Endothelial cell of umbilical vein (primary cell): ENCODE measurements at regions not wholly inside any gene's neighbourhood (a gene's known extent, or its start where the extent isn't known, plus 50 kb on each side); places are given as distances from the start of the nearest gene placed in this dataset.
"Not testable (repeated sequence)": the region's sequence is repeated elsewhere in the genome, so short reads cannot be mapped to it uniquely, and the experiment has no call there.

Experiments
- BruUV-seq: library from RNA; stranded (reverse); fragments of 400-500 nt; replicated peaks from 2 replicates; lab custom pipeline; 2021; lab: Mats Ljungman, UMichigan
- CTCF ChIA-PET: fragments of 300-600, 350-600 bp; sonication (Branson Sonifier 250); formaldehyde crosslinking; loops from one replicate; lab custom pipeline; 2021; ENCODE audit warnings: antibody characterized with exemption, inconsistent platforms; lab: Charles Lee
- POLR2A ChIA-PET: fragments of 300-600, 350-600 bp; sonication (Branson Sonifier 250); formaldehyde crosslinking; loops from one replicate; lab custom pipeline; 2021; ENCODE audit warnings: antibody characterized with exemption, inconsistent platforms; lab: Charles Lee
- DNase-seq: peaks from one replicate; pipeline ENCODE4 v3.0.0-alpha.2; 2011; ENCODE audit warnings: low read depth, low spot score
- FAIRE-seq: peaks from 2 replicates; lab custom pipeline; 2011; peaks lifted over from hg19 to GRCh38; lab: Jason Lieb, UNC
- H2AFZ ChIP-seq: 2 replicates; pipeline ENCODE4 v1.6.0; 2012; ENCODE audit warnings: low read depth, low read length, control low read depth, inconsistent platforms
- H3K27ac ChIP-seq: 2 replicates; pipeline ENCODE4 v1.5.1; 2011; ENCODE audit warnings: low read depth, mild to moderate bottlenecking, control low read depth, low read length, moderate library complexity; ENCODE audit not compliant: insufficient read depth
- H3K27me3 ChIP-seq, 2 experiments: 2 replicates each; pipeline versions ENCODE4 v1.6.0 to v1.6.1; 2011; ENCODE audit warnings: low read length in 2 of 2, mixed read lengths in 1 of 2; ENCODE audit not compliant: control insufficient read depth in 2 of 2, insufficient read depth in 2 of 2
- H3K36me3 ChIP-seq, 2 experiments: 2 replicates in 1 of 2; 3 replicates in 1 of 2; pipeline ENCODE4 v1.5.1; 2011; ENCODE audit warnings: low read length in 2 of 2, mild to moderate bottlenecking in 1 of 2, moderate library complexity in 1 of 2; ENCODE audit not compliant: control insufficient read depth in 2 of 2, insufficient read depth in 2 of 2; ENCODE audit errors: extremely low read depth in 1 of 2
- H3K4me1 ChIP-seq: 3 replicates; pipeline ENCODE4 v1.5.1; 2011; ENCODE audit warnings: mild to moderate bottlenecking, low read length; ENCODE audit not compliant: control insufficient read depth, insufficient read depth; ENCODE audit errors: extremely low read depth
- H3K4me2 ChIP-seq: 2 replicates; pipeline ENCODE4 v1.6.1; 2011; ENCODE audit warnings: low read length, control low read depth, mixed read lengths; ENCODE audit not compliant: insufficient read depth
- H3K4me3 ChIP-seq, 3 experiments: fragments of 200-600 bp in 1 of 3; sonication (generic), shearing (Covaris generic) in 1 of 3; replicated peaks in 1 of 3; 2 replicates each; pipeline ENCODE4 v1.5.1; 2011 to 2016; ENCODE audit warnings: control low read depth in 3 of 3, low read length in 3 of 3, mild to moderate bottlenecking in 2 of 3, inconsistent platforms in 1 of 3, low read depth in 1 of 3, moderate library complexity in 1 of 3; ENCODE audit not compliant: insufficient read depth in 1 of 3
- H3K79me2 ChIP-seq: 2 replicates; pipeline ENCODE4 v1.6.0; 2012; ENCODE audit warnings: low read length, inconsistent platforms; ENCODE audit not compliant: control insufficient read depth, insufficient read depth
- H3K9ac ChIP-seq: replicated peaks from 2 replicates; pipeline ENCODE3; 2011; ENCODE audit warnings: low read length, control low read depth; ENCODE audit not compliant: insufficient read depth; ENCODE audit errors: extremely low read depth
- H3K9me1 ChIP-seq: replicated peaks from 3 replicates; pipeline ENCODE4 v1.6.0; 2011; ENCODE audit warnings: mild to moderate bottlenecking, low read length; ENCODE audit not compliant: control insufficient read depth, insufficient read depth; ENCODE audit errors: extremely low read depth
- H3K9me3 ChIP-seq: replicated peaks from 2 replicates; pipeline ENCODE4 v1.5.1; 2012; ENCODE audit warnings: low read length, inconsistent platforms; ENCODE audit not compliant: control insufficient read depth, insufficient read depth
- H4K20me1 ChIP-seq: replicated peaks from 2 replicates; pipeline ENCODE3; 2011; ENCODE audit warnings: mild to moderate bottlenecking, low read length; ENCODE audit not compliant: control insufficient read depth, insufficient read depth; ENCODE audit errors: extremely low read depth
- EZH2 ChIP-seq: IDR thresholded peaks from 2 replicates; pipeline ENCODE4 v1.6.1; 2012; ENCODE audit warnings: borderline replicate concordance, low read depth, mild to moderate bottlenecking, moderate library complexity, low read length, inconsistent platforms; ENCODE audit not compliant: severe bottlenecking
- FOS ChIP-seq: IDR thresholded peaks from 2 replicates; pipeline ENCODE4 v1.6.1; 2011; ENCODE audit warnings: mild to moderate bottlenecking, low read length, moderate library complexity, borderline replicate concordance; ENCODE audit not compliant: insufficient read depth
- GATA2 ChIP-seq: IDR thresholded peaks from 2 replicates; pipeline ENCODE4 v1.7.0; 2011; ENCODE audit warnings: low read depth, mild to moderate bottlenecking, moderate library complexity, mixed read lengths, low read length; ENCODE audit not compliant: insufficient read length, insufficient read depth
- JUN ChIP-seq: IDR thresholded peaks from 2 replicates; pipeline ENCODE4 v1.6.1; 2011; ENCODE audit warnings: borderline replicate concordance, low read depth; ENCODE audit not compliant: insufficient read length, insufficient read depth
- MYC ChIP-seq: IDR thresholded peaks from one replicate; pipeline ENCODE4 v1.6.1; 2011; ENCODE audit warnings: mild to moderate bottlenecking, low read depth, low read length
- POLR2A ChIP-seq: IDR thresholded peaks from 2 replicates; pipeline ENCODE4 v1.6.1; 2012; ENCODE audit warnings: low read depth, mild to moderate bottlenecking, control low read depth, low read length
- POLR2AphosphoS5 ChIP-seq: IDR thresholded peaks from 2 replicates; pipeline ENCODE4 v1.6.1; 2012; ENCODE audit warnings: low read depth, mild to moderate bottlenecking, control low read depth, low read length, moderate library complexity; ENCODE audit not compliant: insufficient read depth
- dilution Hi-C: fragments of 300-500 bp; cut with MboI; formaldehyde crosslinking; loops from one replicate; pipeline ENCODE4 v1.15.0; 2019; ENCODE audit warnings: low sequenced_read_pairs; ENCODE audit not compliant: extremely low pct_ligation_motif_present
- intact Hi-C: fragments of 100-400 bp; cut with micrococcal nuclease; formaldehyde crosslinking; loops from one replicate; pipeline ENCODE4 v1.10.0; 2022
- TF ChIP-seq, protein P1 (sequence below): IDR thresholded peaks from 2 replicates; pipeline ENCODE4 v1.6.1; 2011; ENCODE audit not compliant: insufficient read depth, insufficient read length
- TF ChIP-seq, protein P2 (sequence below), 2 donors: IDR thresholded peaks; 1 replicate in 1 of 2; 2 replicates in 1 of 2; pipeline ENCODE4 v1.5.1; 2011; ENCODE audit warnings: low read length in 2 of 2, mild to moderate bottlenecking in 2 of 2, moderate library complexity in 2 of 2, control low read depth in 1 of 2, inconsistent platforms in 1 of 2, low read depth in 1 of 2; ENCODE audit not compliant: insufficient read depth in 1 of 2; ENCODE audit errors: extremely low read depth in 1 of 2

DNA sequence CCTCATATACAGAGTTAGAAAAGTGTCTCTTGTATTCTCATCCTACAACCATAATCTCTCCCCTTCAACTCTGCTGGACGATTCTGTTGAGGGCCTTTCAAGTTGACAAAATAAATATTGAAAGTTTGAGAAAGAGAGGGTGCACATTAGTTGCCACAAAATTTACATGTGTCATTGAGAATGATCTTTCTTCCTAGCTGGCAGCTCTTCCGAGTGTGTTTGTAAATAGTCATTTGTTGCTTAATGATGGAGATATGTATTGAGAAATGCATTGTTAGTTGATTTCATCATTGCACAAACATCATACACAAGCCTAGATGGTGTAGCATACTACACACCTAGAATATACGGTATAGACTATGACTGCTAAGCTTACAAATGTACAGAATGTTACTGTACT is 632.8 kb upstream of the AMOT start:
- intact Hi-C loops: no loop called here
- no peaks in the 10 kb centered on the region for H3K27me3 ChIP-seq
- no peak for TF ChIP-seq POLR2A
- TF ChIP-seq, protein P1, sequence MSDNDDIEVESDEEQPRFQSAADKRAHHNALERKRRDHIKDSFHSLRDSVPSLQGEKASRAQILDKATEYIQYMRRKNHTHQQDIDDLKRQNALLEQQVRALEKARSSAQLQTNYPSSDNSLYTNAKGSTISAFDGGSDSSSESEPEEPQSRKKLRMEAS: no peak
- no peak for TF ChIP-seq JUN
- TF ChIP-seq EZH2: no peak
- no peak for TF ChIP-seq FOS
- no peak for TF ChIP-seq POLR2AphosphoS5
- TF ChIP-seq, protein P2, sequence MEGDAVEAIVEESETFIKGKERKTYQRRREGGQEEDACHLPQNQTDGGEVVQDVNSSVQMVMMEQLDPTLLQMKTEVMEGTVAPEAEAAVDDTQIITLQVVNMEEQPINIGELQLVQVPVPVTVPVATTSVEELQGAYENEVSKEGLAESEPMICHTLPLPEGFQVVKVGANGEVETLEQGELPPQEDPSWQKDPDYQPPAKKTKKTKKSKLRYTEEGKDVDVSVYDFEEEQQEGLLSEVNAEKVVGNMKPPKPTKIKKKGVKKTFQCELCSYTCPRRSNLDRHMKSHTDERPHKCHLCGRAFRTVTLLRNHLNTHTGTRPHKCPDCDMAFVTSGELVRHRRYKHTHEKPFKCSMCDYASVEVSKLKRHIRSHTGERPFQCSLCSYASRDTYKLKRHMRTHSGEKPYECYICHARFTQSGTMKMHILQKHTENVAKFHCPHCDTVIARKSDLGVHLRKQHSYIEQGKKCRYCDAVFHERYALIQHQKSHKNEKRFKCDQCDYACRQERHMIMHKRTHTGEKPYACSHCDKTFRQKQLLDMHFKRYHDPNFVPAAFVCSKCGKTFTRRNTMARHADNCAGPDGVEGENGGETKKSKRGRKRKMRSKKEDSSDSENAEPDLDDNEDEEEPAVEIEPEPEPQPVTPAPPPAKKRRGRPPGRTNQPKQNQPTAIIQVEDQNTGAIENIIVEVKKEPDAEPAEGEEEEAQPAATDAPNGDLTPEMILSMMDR (IDR thresholded peaks at IDR 0.05; ENCODE audit: extremely low read depth in 1 of 2, insufficient read depth in 1 of 2, low read depth in 1 of 2, low read length in 2 of 2): no peak
- TF ChIP-seq MYC: no peak
- TF ChIP-seq GATA2: no peak
- H3K4me2 ChIP-seq: no peak overlapping the region
- H3K9me3 ChIP-seq: no peaks in the 10 kb centered on the region
- no peaks in the 10 kb centered on the region for H4K20me1 ChIP-seq
- dilution Hi-C loops: no loop called here
- H3K27ac ChIP-seq: no peak overlapping the region
- DNase-seq (no peak), FAIRE-seq (no peak)
- no peak overlapping the region for H2AFZ ChIP-seq
- POLR2A ChIA-PET: no interaction called here
- H3K9me1 ChIP-seq: no peaks in the 10 kb centered on the region
- H3K9ac ChIP-seq: no peak overlapping the region
- no peak overlapping the region for H3K4me3 ChIP-seq
- no peaks in the 10 kb centered on the region for H3K36me3 ChIP-seq
- H3K79me2 ChIP-seq: no peaks in the 10 kb centered on the region
- no peaks in the 10 kb centered on the region for H3K4me1 ChIP-seq
- no TSS peak for BruUV-seq
- CTCF ChIA-PET: no interaction called here

- H3K4me1 ChIP-seq, H2AFZ ChIP-seq, H3K27ac ChIP-seq, H3K9ac ChIP-seq, intact Hi-C loops, CTCF ChIA-PET, H3K36me3 ChIP-seq, FAIRE-seq, H3K9me1 ChIP-seq, H3K27me3 ChIP-seq, H3K9me3 ChIP-seq, DNase-seq, H3K4me3 ChIP-seq, H4K20me1 ChIP-seq, POLR2A ChIA-PET, H3K79me2 ChIP-seq, dilution Hi-C loops, BruUV-seq, H3K4me2 ChIP-seq: not testable (repeated sequence)
Observed at GRCh38 chrX:113473015-113473414, 632.4 kb upstream of the AMOT start.
